HG03108 (cell line): ENCODE measurements at regions not wholly inside any gene's neighbourhood (a gene's known extent, or its start where the extent isn't known, plus 50 kb on each side); places are given as distances from the start of the nearest gene placed in this dataset.
"Not testable (repeated sequence)": the region's sequence is repeated elsewhere in the genome, so short reads cannot be mapped to it uniquely, and the experiment has no call there.

Source experiments
- ATAC-seq: cut with Tn5 transposase; IDR thresholded peaks from one replicate; pipeline ENCODE4 v1.9.1; 2021; ENCODE audit warnings: moderate library complexity; ENCODE audit not compliant: unreplicated experiment

DNA sequence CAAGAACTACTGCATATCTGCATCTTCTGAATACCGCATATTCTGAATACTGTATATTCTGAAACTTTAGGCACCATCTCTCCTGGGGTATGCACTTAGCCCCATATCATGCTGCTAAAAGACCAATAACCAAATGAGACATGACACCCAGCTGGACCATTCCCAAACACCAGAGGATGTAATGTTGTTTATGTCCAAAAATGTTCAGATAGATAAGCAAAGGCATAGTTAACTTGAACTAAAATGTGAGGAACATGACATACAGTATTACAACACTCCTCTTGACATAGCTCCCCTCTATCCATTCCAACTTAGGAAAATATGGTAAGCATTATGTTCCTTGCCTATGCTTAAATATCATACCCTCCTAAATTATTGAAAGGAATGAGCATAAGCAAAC lies 127.3 kb downstream of the TENT5A start:
- no peak for ATAC-seq

- no peak for ATAC-seq
Measured at GRCh38 chr6:81624453-81624852, 128.0 kb downstream of the TENT5A start.

- ATAC-seq: no peak
Measured at GRCh38 chr6:81623106-81623759, 129.2 kb downstream of the TENT5A start.

DNA sequence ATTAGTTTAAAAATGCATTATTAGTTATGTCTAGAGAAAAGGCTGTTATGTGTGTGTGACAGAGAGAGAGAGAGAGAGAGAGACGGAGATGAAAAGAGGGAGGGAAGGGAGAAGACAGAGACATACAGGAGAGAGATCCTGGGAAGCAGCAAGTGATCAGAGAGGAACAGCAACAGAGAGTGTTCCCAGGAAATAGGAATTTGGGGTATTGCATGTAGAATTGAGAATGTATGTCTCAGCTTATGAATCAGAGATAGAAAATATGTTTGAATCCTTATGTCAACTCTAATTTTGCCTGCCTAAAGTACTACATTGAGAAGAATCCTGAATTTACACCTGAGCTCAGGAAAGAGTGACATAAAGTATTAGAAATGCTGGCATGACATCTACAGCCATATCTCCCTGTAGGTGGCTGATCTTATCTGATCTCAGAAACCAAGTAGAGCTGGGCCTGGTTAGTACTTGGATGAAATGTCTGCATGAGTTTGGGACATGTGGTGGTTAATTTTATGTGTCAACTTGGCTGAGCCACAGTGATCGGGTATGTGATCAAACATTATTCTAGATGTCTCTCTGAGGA lies 130.6 kb downstream of the TENT5A start:
- no peak for ATAC-seq

GRCh38 chr6:81614292-81614691 lies 138.2 kb downstream of the TENT5A start:
- ATAC-seq: no peak

GRCh38 chr6:81613606-81614005 lies 138.9 kb downstream of the TENT5A start:
- ATAC-seq: no peak

- no peak for ATAC-seq
Measured at GRCh38 chr6:81612136-81612535, 140.3 kb downstream of the TENT5A start.

GRCh38 chr6:81609736-81610135 lies 142.7 kb downstream of the TENT5A start:
- no peak for ATAC-seq

DNA sequence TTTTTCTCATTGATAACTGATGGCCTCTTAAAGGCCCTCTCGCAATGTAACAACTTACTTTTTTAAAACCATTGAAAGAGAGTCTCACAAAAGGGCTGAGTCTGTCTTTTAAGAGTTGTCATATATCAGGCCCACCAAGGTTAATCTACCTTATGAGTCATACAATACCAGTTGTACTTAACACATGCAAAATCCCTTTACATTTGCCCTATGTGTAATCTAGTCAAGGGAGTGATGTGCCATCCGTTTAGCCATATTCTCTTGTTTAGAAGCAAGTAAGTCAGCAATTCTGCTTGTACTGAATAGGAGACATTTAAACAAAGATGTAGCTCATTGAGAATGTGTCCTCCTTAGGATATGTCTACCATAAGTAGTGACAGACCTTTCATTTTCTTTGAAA lies 143.7 kb downstream of the TENT5A start:
- ATAC-seq: no peak

DNA sequence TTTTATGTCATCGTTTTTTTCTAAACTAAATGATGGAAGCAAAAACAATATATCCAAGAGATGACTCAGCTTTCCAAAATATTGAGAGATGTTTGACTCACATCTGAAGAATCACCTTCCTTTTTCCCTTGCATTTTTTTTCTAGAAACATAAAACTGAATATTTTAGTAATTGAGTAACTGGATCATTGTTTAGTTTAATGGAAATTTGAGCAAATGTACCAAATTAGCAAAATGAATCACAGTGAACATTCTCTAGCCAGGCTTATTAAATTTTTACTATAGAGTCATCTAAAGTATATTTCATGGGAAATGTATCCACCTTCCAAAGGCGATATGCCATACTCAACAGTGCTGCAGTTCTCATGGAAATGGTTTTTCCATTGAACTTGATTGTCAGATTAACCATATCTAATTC lies 145.5 kb downstream of the TENT5A start:
- no peak for ATAC-seq

- ATAC-seq: no peak
Measured at GRCh38 chr6:81605526-81605925, 147.0 kb downstream of the TENT5A start.

DNA sequence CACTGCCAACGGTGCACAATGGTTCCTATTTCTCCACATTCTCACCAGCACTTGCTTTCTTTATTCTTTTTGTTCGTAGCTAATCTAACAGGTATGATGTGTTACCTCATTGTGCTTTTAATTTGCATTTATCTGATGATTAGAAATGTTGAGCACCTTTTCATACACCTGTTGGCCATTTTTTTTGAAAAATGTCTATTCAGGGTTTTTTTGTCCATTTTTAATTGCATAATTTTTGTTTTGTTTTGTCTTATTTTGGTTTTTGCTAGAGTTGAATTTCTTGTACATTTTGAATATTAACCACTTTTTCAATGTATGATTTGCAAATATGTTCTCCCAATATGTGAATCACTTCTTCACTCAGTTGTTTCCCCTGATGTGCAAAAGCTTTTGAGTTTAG lies 150.6 kb downstream of the TENT5A start:
- no peak for ATAC-seq

DNA sequence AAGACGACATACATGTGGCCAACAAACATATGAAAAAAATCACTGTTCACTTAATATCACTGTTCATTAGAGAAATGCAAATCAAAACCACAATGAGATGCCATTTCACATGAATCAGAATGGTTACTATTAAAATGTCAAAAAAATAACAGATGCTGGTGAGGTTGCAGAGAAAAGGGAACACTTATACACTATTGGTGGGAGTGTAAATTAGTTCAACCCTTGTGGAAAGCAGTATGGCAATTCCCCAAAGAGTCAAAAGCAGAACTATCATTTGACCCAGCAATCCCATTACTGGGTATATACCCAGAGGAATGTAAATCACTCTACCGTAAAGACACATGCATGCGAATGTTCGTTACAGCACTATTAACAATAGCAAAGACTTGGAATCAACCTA lies 152.0 kb downstream of the TENT5A start:
- ATAC-seq: not testable (repeated sequence)

- ATAC-seq: no peak
Measured at GRCh38 chr6:81594501-81594900, 158.0 kb downstream of the TENT5A start.

GRCh38 chr6:81590314-81590691 lies 162.2 kb downstream of the TENT5A start:
- ATAC-seq: no peak

GRCh38 chr6:81589465-81590313 lies 162.8 kb downstream of the TENT5A start:
- ATAC-seq: no peak

DNA sequence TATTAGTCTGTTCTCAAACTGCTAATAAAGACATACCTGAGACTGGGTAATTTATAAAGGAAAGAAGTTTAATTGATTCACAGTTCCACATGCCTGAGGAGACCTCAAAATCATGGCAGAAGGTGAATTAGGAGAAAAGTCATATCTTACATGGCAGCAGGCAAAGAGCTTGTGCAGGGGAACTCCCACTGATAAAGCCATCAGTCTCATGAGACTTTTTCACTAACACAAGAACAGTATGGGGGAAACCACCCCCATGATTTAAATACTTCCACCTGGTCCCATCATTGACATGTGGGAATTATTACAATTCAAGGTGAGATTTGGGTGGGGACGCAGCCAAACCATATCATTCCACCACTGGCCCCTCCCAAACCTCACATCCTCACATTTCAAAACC lies 166.8 kb downstream of the TENT5A start:
- not testable (repeated sequence) for ATAC-seq

DNA sequence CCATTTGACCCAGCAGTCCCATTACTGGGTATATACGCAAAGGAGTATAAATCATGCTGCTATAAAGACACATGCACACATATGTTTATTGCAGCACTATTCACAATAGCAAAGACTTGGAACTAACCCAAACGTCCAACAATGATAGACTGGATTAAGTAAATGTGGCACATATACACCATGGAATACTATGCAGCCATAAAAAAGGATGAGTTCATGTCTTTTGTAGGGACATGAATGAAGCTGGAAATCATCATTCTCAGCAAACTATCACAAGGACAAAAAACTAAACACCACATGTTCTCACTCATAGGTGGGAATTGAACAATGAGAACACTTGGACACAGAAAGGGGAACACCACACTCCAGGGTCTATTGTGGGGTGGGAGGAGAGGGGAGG lies 168.3 kb downstream of the TENT5A start:
- ATAC-seq: not testable (repeated sequence)

DNA sequence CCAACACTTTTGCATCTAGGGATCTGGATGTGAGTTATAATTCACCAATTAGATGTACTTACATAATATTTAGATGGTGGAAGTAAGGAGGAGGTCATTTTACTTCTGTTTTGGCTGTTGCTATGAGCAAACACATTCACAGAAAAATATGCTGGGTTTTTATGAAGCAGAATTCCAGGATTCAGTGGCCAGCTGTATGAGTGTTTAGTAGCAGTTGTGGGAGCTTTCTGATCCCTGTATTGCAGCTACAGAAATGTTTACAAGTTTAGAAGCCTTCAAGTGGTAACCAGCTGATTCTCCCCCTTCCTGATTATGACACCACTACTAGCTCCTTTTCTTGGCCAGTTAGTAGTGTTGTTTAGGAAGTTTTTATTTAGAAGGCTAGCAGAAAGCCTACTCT lies 177.0 kb downstream of the TENT5A start:
- no peak for ATAC-seq

DNA sequence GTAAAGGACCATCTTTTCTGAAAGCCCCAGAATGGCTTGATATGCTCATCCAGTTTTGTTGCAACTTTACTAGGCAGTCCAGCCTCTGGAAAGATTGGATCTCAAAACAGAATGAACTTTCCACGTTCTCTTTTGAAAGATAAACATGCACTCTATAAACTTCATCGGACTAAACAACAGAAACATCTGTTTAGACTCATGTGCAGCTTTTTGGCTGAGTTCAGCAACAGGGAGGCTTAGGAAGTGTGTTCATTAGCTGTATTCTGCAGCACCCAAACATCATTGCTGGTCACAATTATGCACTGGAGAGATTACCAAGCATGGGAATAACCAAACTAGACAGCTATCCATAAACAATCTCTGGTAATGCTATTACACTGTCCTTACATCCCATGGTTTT lies 180.5 kb downstream of the TENT5A start:
- no peak for ATAC-seq

DNA sequence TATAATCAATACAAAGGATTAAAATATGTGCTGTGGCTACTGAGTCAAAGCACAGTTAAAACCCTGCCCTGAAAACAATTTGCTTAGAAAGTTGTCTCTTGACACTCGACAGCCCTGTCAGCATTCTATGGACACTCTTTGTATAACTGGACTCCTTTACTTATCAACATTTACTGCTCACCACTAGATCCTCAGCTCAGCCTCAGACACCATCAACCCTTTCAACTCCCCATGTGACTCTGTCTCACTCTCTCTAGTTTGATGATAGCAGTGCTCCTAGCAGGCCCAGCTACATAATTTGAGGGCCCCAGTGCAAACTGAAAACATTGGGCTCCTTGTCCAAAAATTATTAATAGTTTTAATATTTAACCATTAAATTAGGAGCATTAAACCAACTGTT lies 181.8 kb downstream of the TENT5A start:
- ATAC-seq: no peak

DNA sequence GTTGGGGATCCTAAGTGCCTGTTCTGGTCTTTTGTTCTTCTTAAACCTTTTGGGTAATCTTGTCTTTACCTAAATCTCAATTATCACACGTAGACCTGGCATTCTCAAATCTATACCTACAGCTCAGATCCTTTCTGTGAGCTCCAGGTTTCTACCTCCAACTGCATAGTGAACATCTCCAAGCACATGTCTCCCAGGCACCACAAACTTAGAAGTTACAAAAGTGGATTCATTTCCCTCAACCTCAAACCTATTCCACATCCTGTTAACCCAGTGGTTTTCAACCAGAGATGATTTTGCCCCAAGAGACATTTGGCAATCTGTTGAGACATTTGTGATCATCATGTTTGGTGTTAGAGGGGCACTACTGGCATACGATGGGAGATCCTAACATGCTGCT lies 183.5 kb downstream of the TENT5A start:
- no peak for ATAC-seq
